ENCODE measurements at regions not wholly inside any gene's neighbourhood (a gene's known extent, or its start where the extent isn't known, plus 50 kb on each side); places are given as distances from the start of the nearest gene placed in this dataset.

GRCh38 chr9:19597176-19597575 lies 188.4 kb downstream of the ACER2 start:
- no peaks in the 10 kb centered on the region for H3K36me3 ChIP-seq (replicated peaks)
- H3K27ac ChIP-seq = no peak overlapping the region
- H3K4me3 ChIP-seq (ENCODE audit: low read depth, low read length) = no peak overlapping the region
- TF ChIP-seq CTCF (IDR thresholded peaks at IDR 0.05; ENCODE audit: low read depth, low read length, missing control alignments) = no peak
- no peaks in the 10 kb centered on the region for H3K27me3 ChIP-seq (replicated peaks)
- no peak for DNase-seq
- in situ Hi-C loops (cut with HindIII; ENCODE audit: low pct_ligation_motif_present, low sequenced_read_pairs) = no loop called here

- Histone ChIP-seq H3K36me3 (replicated peaks) (no peaks in the 10 kb centered on the region), H3K27me3 (replicated peaks) (no peaks in the 10 kb centered on the region), H3K27ac (no peak overlapping the region), H3K4me3 (ENCODE audit: low read depth, low read length) (no peak overlapping the region)
- in situ Hi-C loops (cut with HindIII; ENCODE audit: low pct_ligation_motif_present, low sequenced_read_pairs) = no loop called here
- no peak for DNase-seq
- TF ChIP-seq CTCF (IDR thresholded peaks at IDR 0.05; ENCODE audit: low read depth, low read length, missing control alignments) = no peak
These were observed 186.2 kb downstream of the ACER2 start for GRCh38 chr9:19595003-19595402.

DNA sequence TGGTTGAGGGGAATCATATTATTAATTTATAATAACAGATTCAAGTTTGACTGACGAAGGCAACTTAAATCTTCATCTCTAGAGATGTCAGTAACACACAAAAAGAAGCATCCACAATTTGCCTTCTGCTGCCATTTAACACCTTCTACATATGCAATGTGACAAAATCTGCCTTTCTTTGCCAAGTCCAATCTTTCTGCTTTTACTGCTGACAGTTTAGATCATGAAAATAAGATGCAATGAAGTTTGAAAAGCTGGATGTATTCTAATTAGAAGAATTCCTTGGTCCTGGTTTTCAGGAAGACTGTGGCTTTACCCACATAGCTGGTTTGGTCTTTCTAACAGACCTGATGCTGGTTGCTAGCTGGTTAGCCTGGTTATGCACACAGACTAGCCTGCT lies 178.9 kb downstream of the ACER2 start:
- no peak for DNase-seq
- H3K27ac ChIP-seq = no peak overlapping the region
- in situ Hi-C loops (cut with HindIII; ENCODE audit: low pct_ligation_motif_present, low sequenced_read_pairs) = no loop called here
- no peaks in the 10 kb centered on the region for H3K27me3 ChIP-seq (replicated peaks)
- no peaks in the 10 kb centered on the region for H3K36me3 ChIP-seq (replicated peaks)
- H3K4me3 ChIP-seq (ENCODE audit: low read depth, low read length) = no peak overlapping the region
- no peak for TF ChIP-seq CTCF (IDR thresholded peaks at IDR 0.05; ENCODE audit: low read depth, low read length, missing control alignments)

GRCh38 chr9:19583890-19584289 lies 175.1 kb downstream of the ACER2 start:
- Histone ChIP-seq H3K27ac (no peak overlapping the region), H3K36me3 (replicated peaks) (no peaks in the 10 kb centered on the region), H3K4me3 (ENCODE audit: low read depth, low read length) (no peak overlapping the region), H3K27me3 (replicated peaks) (no peaks in the 10 kb centered on the region)
- in situ Hi-C loops (cut with HindIII; ENCODE audit: low pct_ligation_motif_present, low sequenced_read_pairs) = no loop called here
- DNase-seq = no peak
- no peak for TF ChIP-seq CTCF (IDR thresholded peaks at IDR 0.05; ENCODE audit: low read depth, low read length, missing control alignments)

DNA sequence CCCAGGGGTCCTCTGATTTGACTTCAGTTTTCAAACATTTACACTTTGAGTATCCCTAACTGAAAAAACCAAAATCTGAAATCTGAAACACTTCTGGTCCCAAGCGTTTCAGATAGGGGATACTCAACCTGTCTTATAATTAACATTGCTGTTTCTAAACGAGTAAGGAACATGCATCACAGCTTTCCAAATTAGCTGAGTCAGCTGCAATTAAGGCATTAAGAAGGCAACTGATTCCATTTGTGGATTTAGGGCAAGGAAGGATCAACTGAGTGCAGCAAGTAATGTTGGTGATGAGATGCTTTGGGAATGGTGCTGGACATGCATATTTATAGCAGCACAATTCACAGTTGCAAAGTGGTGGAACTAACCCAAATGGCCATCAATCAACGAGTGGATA lies 168.6 kb downstream of the ACER2 start:
- DNase-seq = no peak
- H3K36me3 ChIP-seq (replicated peaks) = no peaks in the 10 kb centered on the region
- in situ Hi-C loops (cut with HindIII; ENCODE audit: low pct_ligation_motif_present, low sequenced_read_pairs) = no loop called here
- no peak overlapping the region for H3K4me3 ChIP-seq (ENCODE audit: low read depth, low read length)
- H3K27me3 ChIP-seq (replicated peaks) = no peaks in the 10 kb centered on the region
- no peak overlapping the region for H3K27ac ChIP-seq
- no peak for TF ChIP-seq CTCF (IDR thresholded peaks at IDR 0.05; ENCODE audit: low read depth, low read length, missing control alignments)

DNA sequence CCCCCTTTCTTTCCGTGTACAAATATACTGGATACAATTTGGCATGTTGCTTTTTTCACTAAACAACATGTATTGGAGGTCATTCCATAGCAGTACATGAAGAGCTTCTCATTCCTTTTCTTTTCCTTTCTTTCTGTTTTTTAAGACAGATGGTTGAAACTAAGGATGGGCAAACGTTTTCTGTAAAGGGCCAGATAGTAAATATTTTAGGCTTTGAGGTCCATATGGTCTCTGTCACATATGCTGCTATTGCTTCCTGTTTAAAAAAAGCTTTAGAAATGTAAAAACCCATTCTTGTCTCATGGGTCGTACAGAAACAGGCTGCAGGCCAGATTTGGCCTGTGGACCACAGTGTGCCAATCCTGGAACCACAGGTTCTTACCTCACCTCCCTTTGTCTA lies 160.1 kb downstream of the ACER2 start:
- Histone ChIP-seq H3K27me3 (replicated peaks) (no peaks in the 10 kb centered on the region), H3K36me3 (replicated peaks) (no peaks in the 10 kb centered on the region), H3K27ac (no peak overlapping the region), H3K4me3 (ENCODE audit: low read depth, low read length) (no peak overlapping the region)
- TF ChIP-seq CTCF (IDR thresholded peaks at IDR 0.05; ENCODE audit: low read depth, low read length, missing control alignments) = no peak
- DNase-seq = no peak
- in situ Hi-C loops (cut with HindIII; ENCODE audit: low pct_ligation_motif_present, low sequenced_read_pairs) = no loop called here

Measured in brain microvascular endothelial cell (primary cell).